Retinal pigment epithelial cell (primary cell): ENCODE measurements at regions not wholly inside any gene's neighbourhood (a gene's known extent, or its start where the extent isn't known, plus 50 kb on each side); places are given as distances from the start of the nearest gene placed in this dataset.

ENCODE experiments used
- DNase-seq: peaks from one replicate; pipeline ENCODE4 v3.0.0-alpha.2; 2010; ENCODE audit warnings: low read depth
- H3K4me3 ChIP-seq: 2 replicates; pipeline ENCODE4 v1.5.1; 2011; ENCODE audit warnings: mild to moderate bottlenecking, low read length, control low read depth, moderate library complexity
- TF ChIP-seq, protein P1 (sequence below): conservative IDR thresholded peaks from 2 replicates; pipeline ENCODE4 v1.5.1; 2011; ENCODE audit warnings: low read depth, low read length, control low read depth, inconsistent platforms

- no peak for DNase-seq
- no peak overlapping the region for H3K4me3 ChIP-seq
- TF ChIP-seq, protein P1, sequence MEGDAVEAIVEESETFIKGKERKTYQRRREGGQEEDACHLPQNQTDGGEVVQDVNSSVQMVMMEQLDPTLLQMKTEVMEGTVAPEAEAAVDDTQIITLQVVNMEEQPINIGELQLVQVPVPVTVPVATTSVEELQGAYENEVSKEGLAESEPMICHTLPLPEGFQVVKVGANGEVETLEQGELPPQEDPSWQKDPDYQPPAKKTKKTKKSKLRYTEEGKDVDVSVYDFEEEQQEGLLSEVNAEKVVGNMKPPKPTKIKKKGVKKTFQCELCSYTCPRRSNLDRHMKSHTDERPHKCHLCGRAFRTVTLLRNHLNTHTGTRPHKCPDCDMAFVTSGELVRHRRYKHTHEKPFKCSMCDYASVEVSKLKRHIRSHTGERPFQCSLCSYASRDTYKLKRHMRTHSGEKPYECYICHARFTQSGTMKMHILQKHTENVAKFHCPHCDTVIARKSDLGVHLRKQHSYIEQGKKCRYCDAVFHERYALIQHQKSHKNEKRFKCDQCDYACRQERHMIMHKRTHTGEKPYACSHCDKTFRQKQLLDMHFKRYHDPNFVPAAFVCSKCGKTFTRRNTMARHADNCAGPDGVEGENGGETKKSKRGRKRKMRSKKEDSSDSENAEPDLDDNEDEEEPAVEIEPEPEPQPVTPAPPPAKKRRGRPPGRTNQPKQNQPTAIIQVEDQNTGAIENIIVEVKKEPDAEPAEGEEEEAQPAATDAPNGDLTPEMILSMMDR, result no peak
Observed at GRCh38 chr10:88169037-88169319, 305.6 kb downstream of the PTEN start.

DNA sequence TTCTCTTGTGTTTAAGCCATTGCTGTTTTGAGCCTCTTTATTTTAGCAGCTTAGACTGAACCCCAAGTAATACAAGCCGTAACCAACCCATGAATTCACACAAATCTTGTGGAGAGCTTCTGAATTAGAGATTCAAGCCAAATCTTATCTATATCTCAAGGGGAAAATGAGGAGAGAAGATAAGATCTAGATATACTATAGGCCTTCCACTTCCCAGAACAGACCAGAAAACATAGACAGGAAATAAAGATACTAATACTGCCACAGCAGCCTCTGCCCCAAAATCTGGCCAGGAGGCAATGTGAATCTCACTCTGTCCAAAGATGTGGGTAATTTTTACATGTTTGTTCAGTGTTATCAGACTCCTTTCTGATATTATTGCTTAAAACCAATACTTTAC is 307.2 kb downstream of the PTEN start:
- no peak overlapping the region for H3K4me3 ChIP-seq
- no peak for DNase-seq
- TF ChIP-seq, protein P1, result no peak

- no peak overlapping the region for H3K4me3 ChIP-seq
- DNase-seq, result no peak
- TF ChIP-seq, protein P1, result no peak
Observed at GRCh38 chr10:88172159-88172558, 308.7 kb downstream of the PTEN start.

- H3K4me3 ChIP-seq, result no peak overlapping the region
- DNase-seq, result no peak
- TF ChIP-seq, protein P1, result no peak
Observed at GRCh38 chr10:88174391-88174790, 311.0 kb downstream of the PTEN start.

- no peak for DNase-seq
- no peak overlapping the region for H3K4me3 ChIP-seq
- TF ChIP-seq, protein P1, result no peak
Observed at GRCh38 chr10:88178758-88179157, 315.3 kb downstream of the PTEN start.

DNA sequence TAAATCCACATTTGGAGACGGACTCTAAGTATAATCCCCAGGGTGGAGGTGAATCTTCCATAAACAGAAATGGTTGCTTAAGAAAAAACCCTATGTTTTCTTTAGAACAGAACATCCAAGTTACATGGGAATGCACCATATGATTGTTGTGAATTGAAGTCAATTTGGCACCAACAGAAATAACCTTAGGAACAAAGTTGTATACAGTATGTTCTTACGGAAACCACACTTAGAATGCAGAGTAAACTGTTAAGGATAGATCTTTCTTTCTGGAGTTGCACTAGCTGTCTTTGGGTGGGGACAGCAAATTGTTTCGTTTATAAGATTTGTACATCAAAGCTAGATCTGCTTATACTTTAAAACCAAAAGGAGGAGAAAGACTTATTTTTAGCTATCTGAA is 316.4 kb downstream of the PTEN start:
- H3K4me3 ChIP-seq, result no peak overlapping the region
- DNase-seq, result no peak
- TF ChIP-seq, protein P1, result no peak

DNA sequence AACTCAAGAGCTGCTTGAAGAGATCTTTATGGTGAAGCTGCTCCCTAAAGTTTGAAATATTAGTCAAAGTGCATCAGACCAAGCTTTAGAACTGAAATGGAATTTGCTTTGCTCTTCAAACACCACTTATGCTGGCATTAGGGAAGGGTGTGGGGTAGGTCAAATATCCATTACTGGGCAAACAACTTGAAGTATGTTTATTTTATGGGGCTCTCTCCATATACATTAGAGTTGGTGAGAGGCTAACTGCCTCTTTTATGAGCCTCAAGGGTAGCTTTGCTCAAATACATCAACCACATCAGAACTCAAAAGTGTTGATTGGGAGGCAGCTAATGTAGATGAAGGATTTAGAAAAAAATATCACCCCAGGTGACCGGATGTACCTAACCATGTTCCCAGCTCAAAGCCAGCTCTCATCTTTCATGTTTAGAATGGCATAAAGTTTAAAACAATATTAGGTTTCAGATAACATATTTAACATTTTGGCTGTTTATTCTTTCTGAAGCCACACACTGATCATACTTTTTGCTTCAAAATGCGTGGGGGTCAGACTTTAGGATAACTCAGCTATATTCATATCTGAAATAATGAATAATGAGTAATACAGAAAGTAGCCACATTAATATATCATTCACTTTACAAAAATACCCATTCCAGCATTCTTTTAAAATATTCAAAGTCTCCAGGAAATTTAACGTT is 318.6 kb downstream of the PTEN start:
- TF ChIP-seq, protein P1, result no peak
- no peak overlapping the region for H3K4me3 ChIP-seq
- DNase-seq, result no peak
